ENCODE measurements at regions not wholly inside any gene's neighbourhood (a gene's known extent, or its start where the extent isn't known, plus 50 kb on each side); places are given as distances from the start of the nearest gene placed in this dataset.

DNA sequence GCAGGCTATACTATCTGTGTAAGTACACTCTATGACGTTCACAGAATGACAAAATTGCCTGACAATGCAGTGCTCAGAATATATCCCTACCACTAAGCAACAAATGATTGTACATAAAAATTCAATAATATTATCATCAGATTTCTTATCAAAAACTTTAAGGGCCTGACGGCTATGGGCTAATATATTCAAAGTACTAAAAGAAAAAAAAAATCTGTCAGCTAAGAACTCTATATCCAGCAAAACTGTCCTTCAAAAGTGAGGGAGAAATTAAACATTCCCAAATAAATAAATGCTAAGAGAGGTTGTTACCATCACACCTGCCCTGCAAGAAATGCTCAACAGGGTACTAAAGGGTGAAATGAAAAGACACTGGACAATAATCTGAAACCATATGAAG, 127.3 kb downstream of the TM2D1 start:
- H3K79me2 ChIP-seq (replicated peaks; ENCODE audit: insufficient read depth, low read length) = no peaks in the 10 kb centered on the region
- no peak overlapping the region for H3K4me2 ChIP-seq (ENCODE audit: low read length)
- no peaks in the 10 kb centered on the region for H3K27me3 ChIP-seq (ENCODE audit: insufficient read depth, low read depth, low read length)
- no peak overlapping the region for H2AFZ ChIP-seq (ENCODE audit: low read depth, low read length)
- H3K9ac ChIP-seq (ENCODE audit: low read length) = no peak overlapping the region
- no peaks in the 10 kb centered on the region for H4K20me1 ChIP-seq (ENCODE audit: insufficient read depth)
- H3K9me3 ChIP-seq (ENCODE audit: low read length) = no peaks in the 10 kb centered on the region
- H3K36me3 ChIP-seq (ENCODE audit: insufficient read depth, low read length) = no peaks in the 10 kb centered on the region
- H3K9me2 ChIP-seq (ENCODE audit: insufficient read depth, low read length) = no peaks in the 10 kb centered on the region
- no peak overlapping the region for H3K27ac ChIP-seq (ENCODE audit: low read length)
- no peaks in the 10 kb centered on the region for H3F3A ChIP-seq (ENCODE audit: insufficient read depth, low read length, poor library complexity, severe bottlenecking)
- no peak overlapping the region for H3K4me3 ChIP-seq (ENCODE audit: low read length)
- TF ChIP-seq TAF1 (IDR thresholded peaks at IDR 0.05; ENCODE audit: low read depth) (no peak), EP300 (conservative IDR thresholded peaks at IDR 0.05; ENCODE audit: poor library complexity, severe bottlenecking) (no peak), EZH2 (IDR thresholded peaks at IDR 0.05; ENCODE audit: borderline replicate concordance, insufficient read depth, low read length, poor library complexity, severe bottlenecking) (no peak), POLR2AphosphoS5 (IDR thresholded peaks at IDR 0.05) (no peak), MXI1 (conservative IDR thresholded peaks at IDR 0.05; ENCODE audit: poor library complexity, severe bottlenecking) (no peak), RAD21 (conservative IDR thresholded peaks at IDR 0.05) (no peak), SMC3 (conservative IDR thresholded peaks at IDR 0.05; ENCODE audit: poor library complexity) (no peak)
- TF ChIP-seq, protein P1, sequence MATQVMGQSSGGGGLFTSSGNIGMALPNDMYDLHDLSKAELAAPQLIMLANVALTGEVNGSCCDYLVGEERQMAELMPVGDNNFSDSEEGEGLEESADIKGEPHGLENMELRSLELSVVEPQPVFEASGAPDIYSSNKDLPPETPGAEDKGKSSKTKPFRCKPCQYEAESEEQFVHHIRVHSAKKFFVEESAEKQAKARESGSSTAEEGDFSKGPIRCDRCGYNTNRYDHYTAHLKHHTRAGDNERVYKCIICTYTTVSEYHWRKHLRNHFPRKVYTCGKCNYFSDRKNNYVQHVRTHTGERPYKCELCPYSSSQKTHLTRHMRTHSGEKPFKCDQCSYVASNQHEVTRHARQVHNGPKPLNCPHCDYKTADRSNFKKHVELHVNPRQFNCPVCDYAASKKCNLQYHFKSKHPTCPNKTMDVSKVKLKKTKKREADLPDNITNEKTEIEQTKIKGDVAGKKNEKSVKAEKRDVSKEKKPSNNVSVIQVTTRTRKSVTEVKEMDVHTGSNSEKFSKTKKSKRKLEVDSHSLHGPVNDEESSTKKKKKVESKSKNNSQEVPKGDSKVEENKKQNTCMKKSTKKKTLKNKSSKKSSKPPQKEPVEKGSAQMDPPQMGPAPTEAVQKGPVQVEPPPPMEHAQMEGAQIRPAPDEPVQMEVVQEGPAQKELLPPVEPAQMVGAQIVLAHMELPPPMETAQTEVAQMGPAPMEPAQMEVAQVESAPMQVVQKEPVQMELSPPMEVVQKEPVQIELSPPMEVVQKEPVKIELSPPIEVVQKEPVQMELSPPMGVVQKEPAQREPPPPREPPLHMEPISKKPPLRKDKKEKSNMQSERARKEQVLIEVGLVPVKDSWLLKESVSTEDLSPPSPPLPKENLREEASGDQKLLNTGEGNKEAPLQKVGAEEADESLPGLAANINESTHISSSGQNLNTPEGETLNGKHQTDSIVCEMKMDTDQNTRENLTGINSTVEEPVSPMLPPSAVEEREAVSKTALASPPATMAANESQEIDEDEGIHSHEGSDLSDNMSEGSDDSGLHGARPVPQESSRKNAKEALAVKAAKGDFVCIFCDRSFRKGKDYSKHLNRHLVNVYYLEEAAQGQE (IDR thresholded peaks at IDR 0.05; ENCODE audit: borderline replicate concordance) = no peak
- TF ChIP-seq, protein P2, sequence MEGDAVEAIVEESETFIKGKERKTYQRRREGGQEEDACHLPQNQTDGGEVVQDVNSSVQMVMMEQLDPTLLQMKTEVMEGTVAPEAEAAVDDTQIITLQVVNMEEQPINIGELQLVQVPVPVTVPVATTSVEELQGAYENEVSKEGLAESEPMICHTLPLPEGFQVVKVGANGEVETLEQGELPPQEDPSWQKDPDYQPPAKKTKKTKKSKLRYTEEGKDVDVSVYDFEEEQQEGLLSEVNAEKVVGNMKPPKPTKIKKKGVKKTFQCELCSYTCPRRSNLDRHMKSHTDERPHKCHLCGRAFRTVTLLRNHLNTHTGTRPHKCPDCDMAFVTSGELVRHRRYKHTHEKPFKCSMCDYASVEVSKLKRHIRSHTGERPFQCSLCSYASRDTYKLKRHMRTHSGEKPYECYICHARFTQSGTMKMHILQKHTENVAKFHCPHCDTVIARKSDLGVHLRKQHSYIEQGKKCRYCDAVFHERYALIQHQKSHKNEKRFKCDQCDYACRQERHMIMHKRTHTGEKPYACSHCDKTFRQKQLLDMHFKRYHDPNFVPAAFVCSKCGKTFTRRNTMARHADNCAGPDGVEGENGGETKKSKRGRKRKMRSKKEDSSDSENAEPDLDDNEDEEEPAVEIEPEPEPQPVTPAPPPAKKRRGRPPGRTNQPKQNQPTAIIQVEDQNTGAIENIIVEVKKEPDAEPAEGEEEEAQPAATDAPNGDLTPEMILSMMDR (IDR thresholded peaks at IDR 0.05; ENCODE audit: poor library complexity, severe bottlenecking) = no peak

DNA sequence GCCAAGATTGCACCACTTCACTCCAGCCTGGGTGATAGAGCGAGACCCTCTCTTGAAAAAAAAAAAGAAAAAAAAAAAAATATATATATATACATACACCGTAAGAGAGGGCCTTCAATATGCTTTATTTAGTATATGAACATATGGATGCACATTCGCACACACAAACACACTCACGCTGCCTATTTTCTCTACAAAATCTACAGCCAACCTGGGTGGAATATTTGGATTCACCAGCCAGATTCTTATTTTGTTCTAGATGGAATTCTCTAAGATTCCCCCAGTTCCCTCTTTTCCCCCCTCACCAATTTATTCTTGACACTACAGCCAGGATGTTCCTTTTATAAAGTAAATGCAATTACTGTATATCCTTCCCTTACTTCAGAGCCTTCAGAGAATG, 131.6 kb downstream of the TM2D1 start:
- Histone ChIP-seq H3K4me2 (ENCODE audit: low read length) (no peak overlapping the region), H3K79me2 (replicated peaks; ENCODE audit: insufficient read depth, low read length) (no peaks in the 10 kb centered on the region), H4K20me1 (ENCODE audit: insufficient read depth) (no peaks in the 10 kb centered on the region), H3K27me3 (ENCODE audit: insufficient read depth, low read depth, low read length) (no peaks in the 10 kb centered on the region), H3K9me3 (ENCODE audit: low read length) (no peaks in the 10 kb centered on the region), H3K36me3 (ENCODE audit: insufficient read depth, low read length) (no peaks in the 10 kb centered on the region), H3K27ac (ENCODE audit: low read length) (no peak overlapping the region), H2AFZ (ENCODE audit: low read depth, low read length) (no peak overlapping the region), H3K9ac (ENCODE audit: low read length) (no peak overlapping the region), H3K4me3 (ENCODE audit: low read length) (no peak overlapping the region), H3K9me2 (ENCODE audit: insufficient read depth, low read length) (no peaks in the 10 kb centered on the region), H3F3A (ENCODE audit: insufficient read depth, low read length, poor library complexity, severe bottlenecking) (no peaks in the 10 kb centered on the region)
- TF ChIP-seq MXI1 (conservative IDR thresholded peaks at IDR 0.05; ENCODE audit: poor library complexity, severe bottlenecking) = no peak
- no peak for TF ChIP-seq EP300 (conservative IDR thresholded peaks at IDR 0.05; ENCODE audit: poor library complexity, severe bottlenecking)
- TF ChIP-seq, protein P2 (IDR thresholded peaks at IDR 0.05; ENCODE audit: poor library complexity, severe bottlenecking) = no peak

Data from neural cell (in vitro differentiated cells).